GM04504 (cell line): ENCODE measurements at regions not wholly inside any gene's neighbourhood (a gene's known extent, or its start where the extent isn't known, plus 50 kb on each side); places are given as distances from the start of the nearest gene placed in this dataset.

Experiments used
- DNase-seq: peaks from one replicate; pipeline ENCODE4 v3.0.0-alpha.2; 2012; ENCODE audit warnings: low read depth

DNA sequence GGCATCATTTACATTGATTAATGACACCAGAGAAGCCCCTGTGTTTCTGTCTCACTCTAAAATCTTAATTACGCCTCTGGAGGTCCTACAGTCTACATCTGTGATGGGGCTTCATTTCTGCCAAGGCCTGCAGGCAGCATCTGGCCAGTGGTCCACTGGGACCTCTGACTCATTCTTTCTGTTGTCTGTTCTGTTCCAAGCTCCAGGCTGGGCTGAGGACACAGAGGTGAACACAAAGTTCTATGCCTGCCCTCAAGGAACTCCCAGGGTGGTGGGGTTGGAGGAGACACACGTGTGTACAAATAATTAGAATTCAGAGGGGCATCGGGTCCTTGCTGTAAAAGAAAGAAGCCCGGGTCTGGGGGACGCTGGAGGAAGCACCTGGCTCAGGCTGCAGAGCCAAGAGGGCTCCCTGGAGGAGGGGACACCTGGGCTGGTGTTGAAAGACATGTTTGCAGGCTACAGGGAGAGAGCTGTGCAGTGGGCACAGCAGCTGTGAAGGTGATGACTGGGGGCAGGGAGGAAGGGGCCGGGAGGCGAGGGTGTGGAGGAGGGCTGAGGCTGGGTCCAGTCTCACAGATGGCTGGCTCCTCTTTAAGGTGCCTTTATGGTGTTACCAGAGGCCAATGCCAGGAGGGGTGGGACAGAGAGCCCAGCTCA lies 103.3 kb upstream of the PRR23E start:
- peak; percentile 17 for DNase-seq

DNA sequence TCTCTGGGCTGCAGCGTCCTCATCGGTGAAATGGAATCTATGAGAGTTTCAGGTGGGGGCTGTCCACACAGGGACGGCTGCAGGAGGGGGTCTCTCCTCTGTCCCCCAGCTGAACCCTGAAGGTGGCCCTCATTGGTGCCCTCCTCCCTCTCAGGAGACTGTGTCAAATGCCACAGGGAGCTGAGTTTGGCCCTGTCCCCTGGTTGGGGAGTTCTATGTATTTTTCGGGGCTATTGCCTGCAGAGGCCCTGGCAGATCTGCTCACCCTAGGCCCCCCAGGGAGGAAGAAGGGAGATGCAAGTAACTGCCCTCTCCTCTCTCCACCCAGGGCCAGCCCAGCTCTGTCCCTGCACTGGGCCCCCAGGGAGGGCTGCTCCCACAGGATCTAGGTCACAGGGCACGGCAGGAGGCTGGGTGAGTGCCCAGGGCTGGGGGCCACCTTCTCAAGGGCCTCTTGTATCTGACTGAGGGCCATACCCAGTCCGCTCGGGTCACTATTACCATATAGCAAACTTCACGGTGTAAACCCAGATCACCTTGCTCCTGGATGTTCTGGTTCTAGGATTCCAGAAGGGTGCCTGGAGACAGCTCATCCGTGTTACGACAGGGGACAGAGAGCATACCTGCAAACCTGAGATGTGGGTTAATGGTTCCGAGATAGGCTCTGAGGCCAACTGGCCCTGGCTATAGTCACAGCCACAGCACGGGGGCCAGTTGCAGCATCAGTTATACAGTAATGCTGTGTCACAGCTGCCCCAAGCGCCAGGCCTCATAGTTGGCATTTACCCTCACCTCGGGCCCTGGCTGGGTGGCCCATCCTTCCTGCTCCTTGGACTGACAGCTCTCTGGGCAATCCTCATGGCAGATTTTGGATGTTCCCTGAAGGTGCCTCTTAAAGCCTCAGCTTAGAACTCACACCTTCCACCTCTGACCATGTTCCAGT lies 102.4 kb upstream of the PRR23E start:
- DNase-seq: no peak

- DNase-seq: no peak
Observed at GRCh38 chr3:127091376-127091775, 101.6 kb upstream of the PRR23E start.

DNA sequence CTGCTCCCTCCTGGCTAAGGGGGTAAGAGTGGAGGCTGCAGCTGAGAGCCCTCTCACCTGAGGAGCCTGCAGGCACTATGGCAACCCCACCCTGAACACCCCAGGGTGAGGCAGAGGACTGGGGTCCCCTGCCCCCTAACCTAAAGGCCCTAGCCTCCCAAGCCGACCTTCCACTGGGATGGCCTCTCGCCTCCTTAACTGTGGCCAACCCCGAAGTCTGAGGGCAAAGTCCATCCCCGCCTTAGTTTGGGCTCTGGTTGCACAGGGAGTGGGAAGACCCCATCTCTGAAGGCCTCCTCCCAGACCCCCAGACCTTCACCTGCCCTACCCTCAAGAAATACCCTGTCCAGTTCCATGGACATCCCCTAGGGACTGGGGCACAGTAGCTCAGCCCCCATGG lies 100.6 kb upstream of the PRR23E start:
- DNase-seq: no peak

DNA sequence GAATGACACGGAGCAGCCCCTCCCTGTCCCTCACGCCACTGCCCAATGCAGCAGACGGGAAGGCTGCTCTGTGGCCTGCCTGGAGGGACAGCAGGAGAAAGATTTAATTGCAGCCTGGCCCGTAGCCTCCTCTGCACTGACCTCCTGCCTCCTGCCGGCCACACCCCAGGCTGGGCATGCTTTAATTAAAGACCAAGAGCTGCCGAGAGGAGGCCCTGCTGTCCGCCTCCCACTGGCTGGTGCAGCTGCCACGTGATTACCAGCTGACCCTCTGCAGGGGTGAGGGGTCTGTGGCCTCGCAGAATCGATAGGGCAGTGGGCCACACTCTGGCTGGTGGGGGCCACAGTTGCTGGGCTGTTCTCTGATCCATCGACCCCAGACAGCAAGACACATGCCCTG lies 100.2 kb upstream of the PRR23E start:
- DNase-seq: no peak

GRCh38 chr3:127093312-127093711 lies 99.6 kb upstream of the PRR23E start:
- DNase-seq: no peak

DNA sequence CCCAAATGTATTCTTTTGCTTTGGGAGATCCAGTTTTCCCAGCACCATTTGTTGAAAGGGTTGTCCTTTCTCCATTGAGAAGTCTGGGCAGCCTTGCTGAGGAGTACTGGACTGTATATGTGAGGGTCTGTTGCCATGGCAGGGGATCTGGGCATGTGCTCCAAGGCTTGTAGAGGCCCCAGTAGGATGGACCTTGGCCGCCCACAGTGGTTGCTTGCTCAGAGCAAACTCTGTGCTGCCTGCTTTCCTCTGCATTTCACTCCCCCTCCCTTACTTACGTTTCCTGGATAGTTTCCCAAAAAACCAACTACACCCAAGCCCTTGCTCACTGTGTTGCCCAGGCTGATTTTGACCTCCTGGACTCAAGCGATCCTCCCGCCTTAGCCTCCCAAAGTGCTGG lies 97.2 kb upstream of the PRR23E start:
- DNase-seq: no peak

DNA sequence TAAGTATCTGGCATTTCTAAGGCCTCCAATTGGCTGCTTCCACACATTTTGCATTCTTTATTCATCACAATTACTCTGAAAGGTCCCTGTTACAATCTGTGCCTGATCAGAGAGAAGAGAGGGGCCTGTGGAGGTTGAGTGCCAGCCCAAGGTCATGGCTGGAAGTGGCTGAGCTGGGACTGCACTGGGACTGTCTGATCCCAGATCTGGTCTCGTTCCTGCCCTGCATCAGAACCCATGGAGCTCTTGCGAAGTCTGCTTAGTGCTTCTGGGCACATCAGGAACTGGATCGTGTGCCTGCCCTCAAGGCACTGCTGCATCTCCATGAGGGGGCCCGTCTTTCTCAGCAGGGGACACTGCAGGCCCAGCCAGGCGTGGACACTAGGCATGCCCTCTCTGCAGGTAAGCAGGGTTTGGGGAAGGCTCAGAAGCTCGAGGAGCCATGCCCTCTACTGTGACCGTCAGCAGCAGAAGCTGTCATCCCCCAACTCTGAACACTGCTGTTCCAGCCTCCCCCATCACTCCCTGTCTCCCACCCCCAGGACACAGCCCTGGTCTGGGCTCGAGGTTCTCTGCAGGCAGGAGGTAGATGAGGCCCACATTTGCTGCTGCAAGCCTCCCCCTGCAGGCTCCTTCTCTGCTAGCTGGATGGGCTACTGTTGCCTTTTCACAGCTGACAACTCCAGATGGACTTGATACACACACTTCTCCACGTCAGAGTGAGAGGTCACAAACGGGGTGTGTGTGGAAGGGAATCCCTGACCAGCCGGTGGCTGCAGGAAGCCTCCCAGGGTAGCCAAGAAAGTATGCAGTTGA lies 96.5 kb upstream of the PRR23E start:
- no peak for DNase-seq

DNA sequence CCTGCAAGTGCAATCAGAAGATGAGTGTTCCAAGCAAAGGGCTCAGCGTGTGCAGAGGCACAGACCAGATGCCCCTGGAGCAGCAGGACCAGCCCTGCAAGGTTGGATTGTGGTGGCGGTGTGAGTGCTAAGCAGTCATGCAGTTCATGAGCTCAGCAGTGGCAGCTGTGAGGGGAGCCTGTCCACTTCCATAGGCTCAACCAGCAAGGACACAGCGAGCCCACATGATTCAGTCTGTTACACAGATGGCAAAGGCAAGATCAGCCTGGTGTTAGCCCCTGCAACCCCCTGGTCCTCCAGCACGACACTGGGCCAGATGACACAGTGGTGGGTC lies 95.9 kb upstream of the PRR23E start:
- no peak for DNase-seq

DNA sequence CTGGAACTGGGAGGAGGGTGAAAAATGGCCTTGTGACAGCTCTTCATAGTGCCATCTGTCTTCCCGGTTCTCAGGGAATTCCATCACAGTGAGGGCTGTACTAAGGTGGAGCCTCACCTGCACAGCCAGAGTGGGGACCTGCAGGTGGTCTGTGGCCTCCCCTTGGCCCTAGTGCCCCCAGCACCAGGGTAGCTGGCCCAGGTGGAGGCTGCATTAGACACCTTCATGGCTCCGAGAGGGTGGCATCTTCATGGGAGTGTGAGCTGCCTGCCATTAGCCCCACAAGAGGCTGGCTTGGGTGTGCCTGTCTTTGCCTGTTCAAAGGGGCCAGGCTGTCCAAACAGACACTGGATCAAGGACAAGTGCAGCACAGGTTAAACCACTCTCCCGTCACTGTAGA lies 95.5 kb upstream of the PRR23E start:
- no peak for DNase-seq

GRCh38 chr3:127099982-127100381 lies 92.9 kb upstream of the PRR23E start:
- no peak for DNase-seq

DNA sequence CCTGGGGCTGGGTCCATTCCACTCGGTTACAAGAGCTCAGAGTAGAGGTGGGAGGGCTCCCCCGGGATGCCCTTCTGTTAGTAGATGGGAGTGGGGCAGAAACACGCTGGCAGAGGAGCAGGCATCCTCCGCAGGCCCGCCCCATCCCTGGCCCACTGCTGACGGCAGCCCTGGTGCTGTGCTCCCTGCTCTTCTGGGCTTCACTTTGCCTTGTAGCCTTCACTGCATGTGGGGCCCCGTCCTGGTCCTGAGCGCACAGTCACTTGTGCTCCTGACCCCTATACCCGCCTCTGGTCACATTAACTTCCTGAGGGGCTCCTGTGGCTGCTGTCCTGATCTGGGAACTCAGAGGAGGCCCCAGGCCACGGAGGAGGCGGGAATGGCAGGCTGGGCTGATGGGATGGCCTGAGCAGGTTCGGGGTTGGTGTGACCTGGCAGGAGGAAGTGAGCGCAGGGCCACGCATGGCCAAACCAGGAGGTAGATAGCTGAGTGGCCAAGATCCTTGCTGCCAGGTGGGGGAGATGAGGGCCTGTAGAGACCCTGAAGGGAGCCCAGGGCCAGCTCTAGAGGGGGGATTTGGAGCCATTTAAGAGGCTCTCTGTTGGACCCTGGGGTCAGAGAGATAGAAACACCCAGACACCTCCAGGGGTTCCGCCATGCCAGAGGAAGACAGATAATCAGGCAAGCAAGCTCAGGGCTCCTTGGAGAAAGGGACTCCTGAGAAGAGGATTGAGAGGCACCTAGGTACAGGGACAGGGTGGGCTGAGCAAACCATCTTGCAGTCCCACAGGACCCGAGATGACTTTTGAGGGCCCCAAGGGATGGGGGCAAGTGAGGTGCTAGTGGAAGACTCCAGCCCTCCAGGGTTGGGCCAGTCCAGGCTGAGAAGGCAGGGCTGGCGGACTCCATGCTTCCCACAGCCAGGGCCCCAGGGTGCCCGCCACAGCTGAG lies 92.2 kb upstream of the PRR23E start:
- no peak for DNase-seq

GRCh38 chr3:127101411-127102187 lies 91.3 kb upstream of the PRR23E start:
- no peak for DNase-seq

GRCh38 chr3:127102188-127102520 lies 90.8 kb upstream of the PRR23E start:
- no peak for DNase-seq

DNA sequence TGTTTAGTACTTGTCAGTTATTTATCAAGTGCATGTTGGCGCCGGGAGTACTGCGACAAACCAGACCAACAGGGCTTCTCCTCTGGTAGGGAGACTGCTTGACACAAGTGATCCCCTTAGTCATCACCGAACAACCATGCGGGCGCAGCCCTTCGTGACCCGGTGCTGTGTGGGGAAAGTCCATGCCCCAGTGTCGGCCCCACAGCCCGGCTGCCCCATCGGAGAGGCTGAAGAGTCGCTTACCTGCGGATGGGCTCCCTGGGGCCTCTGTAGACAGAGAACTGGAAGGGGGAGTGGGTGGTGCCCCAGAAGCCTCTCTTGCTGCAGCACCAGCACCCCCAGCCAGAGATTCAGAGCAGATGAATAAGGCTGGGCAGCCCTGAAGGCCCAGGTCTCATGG lies 90.3 kb upstream of the PRR23E start:
- no peak for DNase-seq

- no peak for DNase-seq
Observed at GRCh38 chr3:127103080-127103479, 89.9 kb upstream of the PRR23E start.

DNA sequence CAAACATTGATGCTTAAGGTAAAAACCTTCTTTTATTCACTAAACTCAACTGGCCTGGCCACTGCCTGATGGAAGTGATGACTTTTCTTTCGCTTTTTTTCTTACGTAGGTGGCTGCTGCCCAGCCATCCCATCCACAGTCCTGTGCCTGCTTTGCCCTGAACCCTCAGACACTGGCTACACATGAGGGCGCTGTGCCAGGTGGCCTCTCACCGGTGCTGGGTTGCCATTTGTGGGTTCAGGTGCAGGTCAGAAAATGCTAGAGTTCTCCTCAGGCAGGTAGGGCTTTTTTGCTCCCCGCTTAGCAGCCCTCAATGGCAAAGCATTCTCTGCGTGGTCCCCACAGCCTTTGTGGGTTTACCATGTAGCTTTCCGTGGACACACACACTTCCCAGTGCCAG lies 88.3 kb upstream of the PRR23E start:
- no peak for DNase-seq

GRCh38 chr3:127105587-127105986 lies 87.3 kb upstream of the PRR23E start:
- no peak for DNase-seq

DNA sequence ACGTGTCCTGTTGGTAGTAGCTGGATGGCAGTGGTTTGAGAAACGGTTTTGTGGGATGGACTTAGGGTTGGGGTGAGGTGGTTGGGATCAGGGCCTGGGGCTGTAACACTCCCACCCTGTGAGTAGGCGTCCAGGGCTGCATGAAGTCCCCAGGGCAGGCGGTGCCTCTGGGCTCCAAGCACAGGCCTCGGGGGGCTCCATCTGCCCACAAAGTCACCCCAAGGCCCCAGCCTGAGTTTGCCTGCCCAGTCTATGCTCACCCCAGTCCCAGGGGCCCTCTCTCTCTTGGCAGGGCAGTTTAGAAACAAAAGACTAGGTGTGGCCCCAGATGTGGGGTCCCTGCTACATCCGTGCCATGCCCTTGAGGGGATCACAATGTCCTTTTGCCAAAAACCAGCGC lies 86.9 kb upstream of the PRR23E start:
- no peak for DNase-seq

DNA sequence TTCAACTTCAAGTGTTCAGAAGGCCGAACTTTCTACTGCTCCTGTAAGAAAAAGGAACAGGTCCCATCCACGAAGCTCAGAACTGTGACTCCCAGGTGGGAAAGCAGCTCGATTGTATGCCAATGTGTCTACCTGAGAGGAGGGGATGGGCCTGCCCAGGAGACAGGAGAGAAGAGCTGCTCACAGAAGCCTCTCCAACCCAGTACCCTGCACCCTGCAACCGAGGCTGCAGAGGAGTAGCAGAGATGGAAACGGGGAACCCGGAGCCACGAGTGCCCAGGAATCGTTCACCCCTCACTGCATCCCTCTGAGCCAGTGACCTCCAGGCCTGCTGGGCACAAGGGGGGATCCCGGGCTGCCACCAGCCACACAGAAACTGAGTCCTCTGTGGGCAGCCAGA lies 86.5 kb upstream of the PRR23E start:
- no peak for DNase-seq

DNA sequence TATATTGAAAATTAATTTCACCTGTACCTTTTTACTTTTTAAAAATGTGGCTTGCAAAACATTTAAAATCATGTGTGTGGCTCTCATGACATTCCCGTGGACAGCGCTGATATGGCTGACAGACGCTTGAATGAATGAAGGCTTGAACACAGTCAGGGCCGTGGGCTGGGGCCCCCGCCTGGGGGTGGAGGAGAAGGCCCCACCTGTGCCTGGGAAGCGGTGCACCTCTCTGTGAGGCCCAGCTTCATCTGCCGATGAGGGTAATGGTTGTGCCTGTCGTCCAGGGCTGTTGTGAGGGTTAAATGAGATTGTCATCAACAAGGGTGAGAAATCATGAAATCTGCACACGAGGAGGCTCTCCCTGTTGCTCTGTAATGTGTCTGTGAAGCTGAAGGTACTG lies 85.9 kb upstream of the PRR23E start:
- DNase-seq: no peak
